ENCODE measurements at regions not wholly inside any gene's neighbourhood (a gene's known extent, or its start where the extent isn't known, plus 50 kb on each side); places are given as distances from the start of the nearest gene placed in this dataset.

DNA sequence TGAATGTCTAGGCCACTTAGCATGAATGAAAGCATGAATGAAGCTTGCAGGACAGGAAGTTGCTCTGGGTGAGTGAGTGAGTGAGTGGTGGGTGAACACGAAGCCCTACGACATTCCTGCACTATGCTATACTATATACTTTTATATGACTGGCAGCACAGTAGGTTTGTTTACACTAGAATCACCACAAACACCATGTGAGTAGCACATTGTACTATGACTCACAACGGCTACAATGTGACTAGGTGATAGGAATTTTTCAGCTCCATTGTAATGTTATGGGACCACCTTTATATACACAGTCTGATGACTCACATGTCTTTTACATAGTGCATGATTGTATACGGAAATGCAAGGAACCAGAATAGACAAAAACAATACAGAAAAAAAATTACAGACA is 1480.2 kb downstream of the AACS start:
- no peaks in the 10 kb centered on the region for H3K4me1 ChIP-seq
- peaks cover 0 to 6% (median 0%) of the 10 kb centered on the region in 8 donors for H3K9me3 ChIP-seq
- WGBS, 5 donors, result 56 to 74% (median 59%) methylated on average over 4 of the region's 4 CpGs
- H3K36me3 ChIP-seq, result no peaks in the 10 kb centered on the region
- TF ChIP-seq, protein P1, sequence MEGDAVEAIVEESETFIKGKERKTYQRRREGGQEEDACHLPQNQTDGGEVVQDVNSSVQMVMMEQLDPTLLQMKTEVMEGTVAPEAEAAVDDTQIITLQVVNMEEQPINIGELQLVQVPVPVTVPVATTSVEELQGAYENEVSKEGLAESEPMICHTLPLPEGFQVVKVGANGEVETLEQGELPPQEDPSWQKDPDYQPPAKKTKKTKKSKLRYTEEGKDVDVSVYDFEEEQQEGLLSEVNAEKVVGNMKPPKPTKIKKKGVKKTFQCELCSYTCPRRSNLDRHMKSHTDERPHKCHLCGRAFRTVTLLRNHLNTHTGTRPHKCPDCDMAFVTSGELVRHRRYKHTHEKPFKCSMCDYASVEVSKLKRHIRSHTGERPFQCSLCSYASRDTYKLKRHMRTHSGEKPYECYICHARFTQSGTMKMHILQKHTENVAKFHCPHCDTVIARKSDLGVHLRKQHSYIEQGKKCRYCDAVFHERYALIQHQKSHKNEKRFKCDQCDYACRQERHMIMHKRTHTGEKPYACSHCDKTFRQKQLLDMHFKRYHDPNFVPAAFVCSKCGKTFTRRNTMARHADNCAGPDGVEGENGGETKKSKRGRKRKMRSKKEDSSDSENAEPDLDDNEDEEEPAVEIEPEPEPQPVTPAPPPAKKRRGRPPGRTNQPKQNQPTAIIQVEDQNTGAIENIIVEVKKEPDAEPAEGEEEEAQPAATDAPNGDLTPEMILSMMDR (IDR thresholded peaks at IDR 0.05 in 8 of 11, conservative IDR thresholded peaks at IDR 0.05 in 3 of 11), result no peak
- no peak for TF ChIP-seq POLR2AphosphoS5 (IDR thresholded peaks at IDR 0.05)
- TF ChIP-seq POLR2A (IDR thresholded peaks at IDR 0.05), result no peak
- H3K4me3 ChIP-seq, result no peak overlapping the region
- H3K27ac ChIP-seq, result no peak overlapping the region
- no peaks in the 10 kb centered on the region for H3K27me3 ChIP-seq (replicated peaks in 1 of 7)
- no peak for DNase-seq
- intact Hi-C loops (cut with DNase I; ENCODE audit: low total_unique reads), result no loop called here

DNA sequence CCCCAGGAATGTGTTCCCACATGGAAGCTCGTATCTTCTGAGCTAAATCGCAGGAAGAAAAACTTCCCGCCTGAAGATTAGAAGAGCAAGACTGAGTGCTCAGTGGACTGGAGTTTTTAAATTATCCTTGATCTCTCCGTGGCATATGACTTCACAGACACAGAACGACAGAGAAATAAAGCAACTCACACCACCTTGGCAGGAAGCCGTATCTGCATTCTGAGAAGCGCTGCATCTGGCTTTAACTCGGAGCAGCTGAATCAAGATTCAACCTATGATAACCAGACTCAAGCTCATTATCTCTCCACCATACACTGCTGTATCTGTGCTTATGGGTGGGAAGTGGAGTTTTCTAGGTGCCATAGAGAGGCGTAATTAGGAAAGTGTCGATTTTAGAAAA is 1482.7 kb downstream of the AACS start:
- H3K27me3 ChIP-seq (replicated peaks in 1 of 7), result no peaks in the 10 kb centered on the region
- no peaks in the 10 kb centered on the region for H3K36me3 ChIP-seq
- WGBS, 5 donors, result 61 to 77% (median 75%) methylated on average over 10 of the region's 10 CpGs
- H3K4me3 ChIP-seq, result no peak overlapping the region
- TF ChIP-seq, protein P1 (IDR thresholded peaks at IDR 0.05 in 8 of 11, conservative IDR thresholded peaks at IDR 0.05 in 3 of 11), result no peak
- TF ChIP-seq POLR2AphosphoS5 (IDR thresholded peaks at IDR 0.05) (no peak), POLR2A (IDR thresholded peaks at IDR 0.05) (no peak)
- no peak overlapping the region for H3K27ac ChIP-seq
- peaks cover 0 to 2% (median 0%) of the 10 kb centered on the region in 8 donors for H3K9me3 ChIP-seq
- H3K4me1 ChIP-seq, result no peaks in the 10 kb centered on the region
- intact Hi-C loops (cut with DNase I; ENCODE audit: low total_unique reads), result no loop called here
- no peak for DNase-seq

DNA sequence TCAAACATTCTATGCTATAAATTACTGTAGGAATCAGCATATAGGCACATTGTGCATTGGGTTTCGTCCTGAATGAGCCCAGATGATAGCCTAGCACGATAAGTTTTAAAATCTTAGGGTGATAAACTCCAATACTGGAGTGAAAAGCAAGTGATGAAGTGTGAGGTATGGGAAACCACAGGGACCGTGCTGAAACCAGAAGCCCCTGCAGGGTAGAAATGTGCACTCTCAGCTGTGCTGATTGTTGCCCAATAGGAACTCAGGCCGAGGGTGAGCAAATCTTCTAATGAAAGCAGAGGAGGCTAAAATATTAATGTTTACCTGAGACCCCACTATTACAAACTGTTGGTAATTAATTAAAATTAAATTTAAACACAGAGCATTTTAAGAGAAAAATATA is 1486.6 kb downstream of the AACS start:
- 44 to 69% (median 50%) methylated on average over 4 of the region's 4 CpGs for WGBS, 5 donors
- Histone ChIP-seq H3K36me3 (no peaks in the 10 kb centered on the region), H3K4me3 (no peak overlapping the region), H3K9me3 (peaks cover 0 to 16% (median 0%) of the 10 kb centered on the region in 8 donors), H3K27ac (no peak overlapping the region), H3K4me1 (no peaks in the 10 kb centered on the region), H3K27me3 (replicated peaks in 1 of 7) (no peaks in the 10 kb centered on the region)
- no peak for TF ChIP-seq POLR2AphosphoS5 (IDR thresholded peaks at IDR 0.05)
- TF ChIP-seq, protein P1 (IDR thresholded peaks at IDR 0.05 in 8 of 11, conservative IDR thresholded peaks at IDR 0.05 in 3 of 11), result no peak
- no peak for TF ChIP-seq POLR2A (IDR thresholded peaks at IDR 0.05)
- no peak for DNase-seq
- intact Hi-C loops (cut with DNase I; ENCODE audit: low total_unique reads), result no loop called here

DNA sequence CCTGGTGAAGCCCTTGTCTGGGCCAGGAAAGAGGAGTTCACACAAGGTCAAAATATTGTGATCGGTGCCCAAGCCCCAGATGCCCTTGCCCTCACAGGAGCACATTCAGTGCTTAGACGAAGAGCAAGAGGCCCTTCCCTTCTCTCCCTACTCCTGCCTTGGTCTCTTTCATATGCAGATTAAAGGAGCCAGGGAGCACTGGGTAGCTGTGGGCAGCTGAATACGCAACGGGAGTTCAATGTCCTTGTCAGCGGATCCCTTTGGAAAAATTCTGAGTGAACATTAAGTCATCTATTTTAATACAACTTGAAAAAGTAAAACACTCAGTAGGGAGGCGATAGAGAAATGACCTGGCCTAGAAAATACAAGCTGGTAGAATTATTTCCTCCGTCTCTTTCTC is 1489.4 kb downstream of the AACS start:
- intact Hi-C loops (cut with DNase I; ENCODE audit: low total_unique reads), result no loop called here
- Histone ChIP-seq H3K27me3 (replicated peaks in 1 of 7) (no peaks in the 10 kb centered on the region), H3K4me3 (no peak overlapping the region), H3K36me3 (no peaks in the 10 kb centered on the region), H3K4me1 (no peaks in the 10 kb centered on the region), H3K9me3 (peaks cover 0 to 16% (median 0%) of the 10 kb centered on the region in 8 donors), H3K27ac (no peak overlapping the region)
- 74 to 79% (median 75%) methylated on average over 7 of the region's 7 CpGs for WGBS, 5 donors
- TF ChIP-seq POLR2A (IDR thresholded peaks at IDR 0.05), result no peak
- no peak for TF ChIP-seq POLR2AphosphoS5 (IDR thresholded peaks at IDR 0.05)
- TF ChIP-seq, protein P1 (IDR thresholded peaks at IDR 0.05 in 8 of 11, conservative IDR thresholded peaks at IDR 0.05 in 3 of 11), result no peak
- DNase-seq, result no peak
